GM23338 (cell line): ENCODE measurements at regions not wholly inside any gene's neighbourhood (a gene's known extent, or its start where the extent isn't known, plus 50 kb on each side); places are given as distances from the start of the nearest gene placed in this dataset.
"Not testable (repeated sequence)": the region's sequence is repeated elsewhere in the genome, so short reads cannot be mapped to it uniquely, and the experiment has no call there.

Experiments used
- ATAC-seq: fragments of 200-7000 bp; cut with Tn5 transposase; 3 replicates; pipeline ENCODE4 v1.9.1; 2020
- DNase-seq: peaks from one replicate; pipeline ENCODE4 v3.0.0-alpha.2; 2015; ENCODE audit warnings: low spot score
- H2AFZ ChIP-seq: fragments of 200-600 bp; sonication (generic); 2 replicates; pipeline ENCODE4 v1.8.0; 2016; ENCODE audit warnings: antibody characterized with exemption, mild to moderate bottlenecking, moderate library complexity
- H3F3A ChIP-seq: fragments of 200-600 bp; sonication (generic); replicated peaks from 2 replicates; pipeline ENCODE4 v1.8.0; 2017; ENCODE audit warnings: antibody characterized with exemption, mixed run types, low read depth
- H3K27ac ChIP-seq: fragments of 200-600 bp; sonication (generic); 2 replicates; pipeline ENCODE4 v1.6.1; 2016; ENCODE audit warnings: low read depth
- H3K27me3 ChIP-seq: fragments of 200-600 bp; sonication (generic); 2 replicates; pipeline ENCODE4 v1.8.0; 2016; ENCODE audit warnings: mild to moderate bottlenecking, mixed run types, moderate library complexity; ENCODE audit not compliant: insufficient read depth
- H3K36me3 ChIP-seq: fragments of 200-600 bp; sonication (generic); 2 replicates; pipeline ENCODE4 v1.8.0; 2016; ENCODE audit warnings: mild to moderate bottlenecking; ENCODE audit not compliant: insufficient read depth
- H3K4me1 ChIP-seq: fragments of 200-600 bp; sonication (generic); 2 replicates; pipeline ENCODE4 v1.8.0; 2016; ENCODE audit warnings: mild to moderate bottlenecking, moderate library complexity; ENCODE audit not compliant: insufficient read depth
- H3K4me2 ChIP-seq: fragments of 200-600 bp; sonication (generic); 2 replicates; pipeline ENCODE4 v1.7.1; 2017; ENCODE audit warnings: mixed run types
- H3K4me3 ChIP-seq: fragments of 200-600 bp; sonication (generic); 2 replicates; pipeline ENCODE4 v1.6.1; 2016; ENCODE audit warnings: mixed run types
- H3K79me2 ChIP-seq: fragments of 200-600 bp; sonication (generic); replicated peaks from 2 replicates; pipeline ENCODE4 v1.8.0; 2017; ENCODE audit warnings: mild to moderate bottlenecking; ENCODE audit not compliant: insufficient read depth
- H3K9me2 ChIP-seq: fragments of 200-600 bp; sonication (generic); 2 replicates; pipeline ENCODE4 v1.8.0; 2017; ENCODE audit not compliant: insufficient read depth
- H4K20me1 ChIP-seq: fragments of 200-600 bp; sonication (generic); replicated peaks from 2 replicates; pipeline ENCODE4 v1.8.0; 2017; ENCODE audit warnings: mild to moderate bottlenecking; ENCODE audit not compliant: insufficient read depth
- H3K27ac Mint-ChIP-seq: 2 replicates; pipeline ENCODE4 v1.8.0; 2020; ENCODE audit warnings: inconsistent platforms, mild to moderate bottlenecking, moderate library complexity, mixed read lengths
- H3K27me3 Mint-ChIP-seq: 3 replicates; pipeline ENCODE4 v1.8.0; 2022; ENCODE audit warnings: low read depth, mild to moderate bottlenecking, moderate library complexity, mixed read lengths, inconsistent platforms; ENCODE audit not compliant: insufficient read depth, poor library complexity
- H3K36me3 Mint-ChIP-seq: 3 replicates; pipeline ENCODE4 v1.8.0; 2021; ENCODE audit warnings: low read depth, mild to moderate bottlenecking, inconsistent platforms, moderate library complexity, mixed read lengths
- H3K4me1 Mint-ChIP-seq: 3 replicates; pipeline ENCODE4 v1.8.0; 2020; ENCODE audit warnings: mild to moderate bottlenecking, inconsistent platforms, mixed read lengths
- H3K4me3 Mint-ChIP-seq: 3 replicates; pipeline ENCODE4 v1.8.0; 2021; ENCODE audit warnings: moderate library complexity, mild to moderate bottlenecking, inconsistent platforms, mixed read lengths
- H3K9me3 Mint-ChIP-seq: 3 replicates; pipeline ENCODE4 v1.8.0; 2020; ENCODE audit warnings: moderate library complexity, mild to moderate bottlenecking, inconsistent platforms, mixed read lengths
- JUNB ChIP-seq: IDR thresholded peaks from one replicate; pipeline ENCODE4 v1.6.1; 2016; ENCODE audit warnings: antibody characterized with exemption; ENCODE audit not compliant: unreplicated experiment
- TF ChIP-seq, protein P1 (sequence below): fragments of 250-450 bp; sonication (Bioruptor Pico); IDR thresholded peaks from 2 replicates; pipeline ENCODE4 v1.5.0; 2020; ENCODE audit warnings: mild to moderate bottlenecking, moderate library complexity

DNA sequence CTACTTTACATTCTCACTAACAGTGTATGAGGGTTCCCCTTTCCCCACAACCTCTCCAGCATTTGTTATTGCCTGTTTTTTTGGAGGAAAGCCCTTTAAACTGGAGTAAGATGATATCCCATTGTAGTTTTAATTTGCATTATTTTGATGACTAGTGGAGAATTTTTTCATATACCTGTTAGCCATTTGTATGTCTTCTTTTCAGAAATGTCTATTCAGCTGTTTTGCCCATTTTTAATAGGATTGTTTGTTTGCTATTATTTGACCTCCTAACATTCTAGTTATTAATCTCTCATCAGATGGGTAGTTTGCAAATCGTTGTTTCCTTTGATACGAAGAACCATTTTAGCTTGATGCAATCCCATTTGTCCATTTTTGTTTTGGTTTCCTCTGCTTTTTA lies 165.0 kb downstream of the GLUL start (continued):
- TF ChIP-seq, protein P1, sequence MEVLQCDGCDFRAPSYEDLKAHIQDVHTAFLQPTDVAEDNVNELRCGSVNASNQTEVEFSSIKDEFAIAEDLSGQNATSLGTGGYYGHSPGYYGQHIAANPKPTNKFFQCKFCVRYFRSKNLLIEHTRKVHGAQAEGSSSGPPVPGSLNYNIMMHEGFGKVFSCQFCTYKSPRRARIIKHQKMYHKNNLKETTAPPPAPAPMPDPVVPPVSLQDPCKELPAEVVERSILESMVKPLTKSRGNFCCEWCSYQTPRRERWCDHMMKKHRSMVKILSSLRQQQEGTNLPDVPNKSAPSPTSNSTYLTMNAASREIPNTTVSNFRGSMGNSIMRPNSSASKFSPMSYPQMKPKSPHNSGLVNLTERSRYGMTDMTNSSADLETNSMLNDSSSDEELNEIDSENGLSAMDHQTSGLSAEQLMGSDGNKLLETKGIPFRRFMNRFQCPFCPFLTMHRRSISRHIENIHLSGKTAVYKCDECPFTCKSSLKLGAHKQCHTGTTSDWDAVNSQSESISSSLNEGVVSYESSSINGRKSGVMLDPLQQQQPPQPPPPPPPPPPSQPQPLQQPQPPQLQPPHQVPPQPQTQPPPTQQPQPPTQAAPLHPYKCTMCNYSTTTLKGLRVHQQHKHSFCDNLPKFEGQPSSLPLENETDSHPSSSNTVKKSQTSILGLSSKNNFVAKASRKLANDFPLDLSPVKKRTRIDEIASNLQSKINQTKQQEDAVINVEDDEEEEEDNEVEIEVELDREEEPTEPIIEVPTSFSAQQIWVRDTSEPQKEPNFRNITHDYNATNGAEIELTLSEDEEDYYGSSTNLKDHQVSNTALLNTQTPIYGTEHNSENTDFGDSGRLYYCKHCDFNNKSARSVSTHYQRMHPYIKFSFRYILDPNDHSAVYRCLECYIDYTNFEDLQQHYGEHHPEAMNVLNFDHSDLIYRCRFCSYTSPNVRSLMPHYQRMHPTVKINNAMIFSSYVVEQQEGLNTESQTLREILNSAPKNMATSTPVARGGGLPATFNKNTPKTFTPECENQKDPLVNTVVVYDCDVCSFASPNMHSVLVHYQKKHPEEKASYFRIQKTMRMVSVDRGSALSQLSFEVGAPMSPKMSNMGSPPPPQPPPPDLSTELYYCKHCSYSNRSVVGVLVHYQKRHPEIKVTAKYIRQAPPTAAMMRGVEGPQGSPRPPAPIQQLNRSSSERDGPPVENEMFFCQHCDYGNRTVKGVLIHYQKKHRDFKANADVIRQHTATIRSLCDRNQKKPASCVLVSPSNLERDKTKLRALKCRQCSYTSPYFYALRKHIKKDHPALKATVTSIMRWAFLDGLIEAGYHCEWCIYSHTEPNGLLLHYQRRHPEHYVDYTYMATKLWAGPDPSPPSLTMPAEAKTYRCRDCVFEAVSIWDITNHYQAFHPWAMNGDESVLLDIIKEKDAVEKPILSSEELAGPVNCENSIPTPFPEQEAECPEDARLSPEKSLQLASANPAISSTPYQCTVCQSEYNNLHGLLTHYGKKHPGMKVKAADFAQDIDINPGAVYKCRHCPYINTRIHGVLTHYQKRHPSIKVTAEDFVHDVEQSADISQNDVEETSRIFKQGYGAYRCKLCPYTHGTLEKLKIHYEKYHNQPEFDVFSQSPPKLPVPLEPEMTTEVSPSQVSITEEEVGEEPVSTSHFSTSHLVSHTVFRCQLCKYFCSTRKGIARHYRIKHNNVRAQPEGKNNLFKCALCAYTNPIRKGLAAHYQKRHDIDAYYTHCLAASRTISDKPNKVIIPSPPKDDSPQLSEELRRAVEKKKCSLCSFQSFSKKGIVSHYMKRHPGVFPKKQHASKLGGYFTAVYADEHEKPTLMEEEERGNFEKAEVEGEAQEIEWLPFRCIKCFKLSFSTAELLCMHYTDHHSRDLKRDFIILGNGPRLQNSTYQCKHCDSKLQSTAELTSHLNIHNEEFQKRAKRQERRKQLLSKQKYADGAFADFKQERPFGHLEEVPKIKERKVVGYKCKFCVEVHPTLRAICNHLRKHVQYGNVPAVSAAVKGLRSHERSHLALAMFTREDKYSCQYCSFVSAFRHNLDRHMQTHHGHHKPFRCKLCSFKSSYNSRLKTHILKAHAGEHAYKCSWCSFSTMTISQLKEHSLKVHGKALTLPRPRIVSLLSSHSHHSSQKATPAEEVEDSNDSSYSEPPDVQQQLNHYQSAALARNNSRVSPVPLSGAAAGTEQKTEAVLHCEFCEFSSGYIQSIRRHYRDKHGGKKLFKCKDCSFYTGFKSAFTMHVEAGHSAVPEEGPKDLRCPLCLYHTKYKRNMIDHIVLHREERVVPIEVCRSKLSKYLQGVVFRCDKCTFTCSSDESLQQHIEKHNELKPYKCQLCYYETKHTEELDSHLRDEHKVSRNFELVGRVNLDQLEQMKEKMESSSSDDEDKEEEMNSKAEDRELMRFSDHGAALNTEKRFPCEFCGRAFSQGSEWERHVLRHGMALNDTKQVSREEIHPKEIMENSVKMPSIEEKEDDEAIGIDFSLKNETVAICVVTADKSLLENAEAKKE (CRISPR knock-in tag), result no peak
- no peak for TF ChIP-seq JUNB

DNA sequence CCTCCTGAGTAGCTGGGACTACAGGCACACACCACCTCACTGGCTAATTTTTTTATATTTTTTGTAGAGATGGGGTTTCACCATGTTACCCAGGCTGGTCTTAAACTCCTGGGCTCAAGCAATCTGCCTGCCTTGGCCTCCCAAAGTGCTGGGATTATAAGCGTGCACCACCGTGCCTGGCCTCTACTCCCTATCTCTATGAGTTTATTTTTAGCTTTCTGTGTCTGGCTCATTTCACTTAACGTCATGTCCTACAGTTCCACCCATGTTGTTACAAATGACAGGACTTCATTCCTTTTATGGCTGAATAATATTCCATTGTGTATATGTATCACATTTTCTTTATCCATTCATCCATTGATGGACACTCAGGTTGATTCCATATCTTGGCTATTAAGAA lies 164.2 kb upstream of the ZNF648 start:
- not testable (repeated sequence) for H3K4me3 Mint-ChIP-seq, H3K4me1 ChIP-seq, DNase-seq, H2AFZ ChIP-seq, H3K4me3 ChIP-seq, H3K79me2 ChIP-seq, H3K36me3 Mint-ChIP-seq, H3K27ac ChIP-seq, H3K4me2 ChIP-seq, H3K9me2 ChIP-seq, H3K27me3 ChIP-seq, H3K36me3 ChIP-seq, ATAC-seq, H3K27ac Mint-ChIP-seq, H4K20me1 ChIP-seq, H3F3A ChIP-seq, H3K9me3 Mint-ChIP-seq, H3K27me3 Mint-ChIP-seq
- peaks cover 23% of the 10 kb centered on the region for H3K4me1 Mint-ChIP-seq

DNA sequence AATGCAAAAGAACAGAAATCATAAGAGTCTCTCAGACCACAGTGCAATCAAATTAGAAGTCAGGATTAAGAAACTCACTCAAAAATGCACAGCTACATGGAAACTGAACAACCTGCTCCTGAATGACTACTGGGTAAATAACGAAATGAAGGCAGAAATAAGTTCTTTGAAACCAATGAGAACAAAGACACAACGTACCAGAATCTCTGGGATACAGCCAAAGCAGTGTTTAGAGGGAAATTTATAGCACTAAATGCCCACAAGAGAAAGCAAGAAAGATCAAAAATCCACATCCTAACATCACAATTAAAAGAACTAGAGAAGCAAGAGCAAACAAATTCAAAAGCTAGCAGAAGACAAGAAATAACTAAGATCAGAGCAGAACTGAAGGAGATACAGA lies 160.5 kb upstream of the ZNF648 start:
- not testable (repeated sequence) for H4K20me1 ChIP-seq, H3K36me3 ChIP-seq, H3K27me3 Mint-ChIP-seq, H3F3A ChIP-seq, H2AFZ ChIP-seq, ATAC-seq, H3K9me2 ChIP-seq, H3K27me3 ChIP-seq, H3K4me3 Mint-ChIP-seq, H3K36me3 Mint-ChIP-seq, H3K27ac ChIP-seq, H3K27ac Mint-ChIP-seq, DNase-seq, H3K4me3 ChIP-seq, H3K4me1 Mint-ChIP-seq, H3K79me2 ChIP-seq, H3K4me1 ChIP-seq, H3K4me2 ChIP-seq
- peaks cover 19% of the 10 kb centered on the region for H3K9me3 Mint-ChIP-seq

DNA sequence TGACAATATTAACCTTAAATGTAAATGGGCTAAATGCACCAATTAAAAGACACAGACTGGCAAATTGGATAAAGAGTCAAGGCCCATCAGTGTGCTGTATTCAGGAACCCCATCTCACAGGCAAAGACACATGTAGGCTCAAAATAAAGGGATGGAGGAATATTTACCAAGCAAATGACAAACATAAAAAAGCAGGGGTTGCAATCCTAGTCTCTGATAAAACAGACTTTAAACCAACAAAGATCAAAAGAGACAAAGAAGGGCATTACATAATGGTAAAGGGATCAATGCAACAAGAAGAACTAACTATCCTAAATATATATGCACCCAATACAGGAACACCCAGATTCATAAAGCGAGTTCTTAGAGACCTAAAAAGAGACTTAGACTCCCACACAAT lies 159.9 kb upstream of the ZNF648 start:
- not testable (repeated sequence) for DNase-seq, H3F3A ChIP-seq, H2AFZ ChIP-seq, H3K9me2 ChIP-seq, H3K27me3 Mint-ChIP-seq, H3K36me3 Mint-ChIP-seq, H4K20me1 ChIP-seq, H3K4me1 Mint-ChIP-seq, H3K79me2 ChIP-seq, H3K4me2 ChIP-seq, H3K36me3 ChIP-seq, H3K4me3 ChIP-seq, H3K4me3 Mint-ChIP-seq, H3K27me3 ChIP-seq, ATAC-seq, H3K27ac Mint-ChIP-seq, H3K27ac ChIP-seq, H3K4me1 ChIP-seq
- H3K9me3 Mint-ChIP-seq, result peaks cover 19% of the 10 kb centered on the region
